ENCODE measurements at regions not wholly inside any gene's neighbourhood (a gene's known extent, or its start where the extent isn't known, plus 50 kb on each side); places are given as distances from the start of the nearest gene placed in this dataset.

- POLR2A ChIA-PET = interaction anchor here (1.2 kb wide), 1 partner anchor 8 kb away, joined by 3 read pairs; no protein-coding TSS in a partner anchor
- no TSS peak for BruUV-seq (replicated peaks)
Observed at GRCh38 chr7:42736931-42737330, 174.9 kb downstream of the C7orf25 start.

More at GRCh38 chr7:42736931-42737330, 174.9 kb downstream of the C7orf25 start:
- in situ Hi-C loops (cut with MboI) = no loop called here
- no peak overlapping the region for H3K27ac ChIP-seq (ENCODE audit: extremely low read depth, low read depth, low read length)
- CTCF ChIA-PET (ENCODE audit: low intra/inter-chr PET ratio) = interaction anchor here (0.6 kb wide), 1 partner anchor 108 kb away, joined by 3 read pairs; no protein-coding TSS in a partner anchor
- H3K27me3 ChIP-seq (ENCODE audit: control insufficient read depth in 2 of 2, insufficient read depth in 2 of 2, low read length in 2 of 2) = 0 out of 5 replicates have a peak, but pooled peaks cover 0 to 5% of the 10 kb centered on the region in 2 experiments
- H3K9me3 ChIP-seq (replicated peaks; ENCODE audit: control insufficient read depth, insufficient read depth, low read depth, low read length) = no peaks in the 10 kb centered on the region
- H3K4me3 ChIP-seq = no peak overlapping the region
- no peak overlapping the region for H3K9ac ChIP-seq (ENCODE audit: insufficient read depth in 1 of 2, low read depth in 2 of 2, low read length in 2 of 2)
- no peaks in the 10 kb centered on the region for H3K4me1 ChIP-seq (replicated peaks in 1 of 2; ENCODE audit: control insufficient read depth in 2 of 2, insufficient read depth in 2 of 2, low read length in 2 of 2)
- ATAC-seq (peak; percentile 88), DNase-seq (ENCODE audit: extremely low read depth in 1 of 4, low spot score in 3 of 4) (peak in 2 of 4 experiments; percentile 5 to 16), FAIRE-seq (no peak)
- intact Hi-C loops (cut with micrococcal nuclease) = no loop called here
- H2AFZ ChIP-seq (ENCODE audit: low read depth, low read length) = no peak overlapping the region
- no peaks in the 10 kb centered on the region for H3K36me3 ChIP-seq (ENCODE audit: control insufficient read depth, insufficient read depth, low read length)
- no peaks in the 10 kb centered on the region for H4K20me1 ChIP-seq (replicated peaks; ENCODE audit: control insufficient read depth, insufficient read depth, low read length)
- no peaks in the 10 kb centered on the region for H3K9me1 ChIP-seq (ENCODE audit: control insufficient read depth, insufficient read depth, low read length)
- 0% methylated on average over 1 of the region's 1 CpG for WGBS (ENCODE audit: insufficient coverage, low coverage, missing lambda C conversion rate)
- no peak overlapping the region for H3K4me2 ChIP-seq (ENCODE audit: insufficient read depth, low read length)
- H3K79me2 ChIP-seq (ENCODE audit: control insufficient read depth, insufficient read depth, low read length) = no peaks in the 10 kb centered on the region
- TF ChIP-seq CTCF (IDR thresholded peaks at IDR 0.05 in 2 of 3, conservative IDR thresholded peaks at IDR 0.05 in 1 of 3; ENCODE audit: insufficient read depth in 2 of 3, low read depth in 1 of 3, low read length in 3 of 3) = peak; percentile 20 to 61 (median 43); a peak in 4 of 6 replicates
- TF ChIP-seq STAT5A (IDR thresholded peaks at IDR 0.05; ENCODE audit: borderline replicate concordance, low read length) = no peak

Data from K562 (cell line).